ENCODE measurements at regions not wholly inside any gene's neighbourhood (a gene's known extent, or its start where the extent isn't known, plus 50 kb on each side); places are given as distances from the start of the nearest gene placed in this dataset.

GRCh38 chr2:230657462-230657861 is 55.2 kb upstream of the CAB39 start:
- no peak for DNase-seq (ENCODE audit: low read depth in 1 of 2, low spot score in 1 of 2)
- Histone ChIP-seq H3K27ac (replicated peaks) (no peak overlapping the region; the same call in 1 of the 2 replicates), H3K27me3 (ENCODE audit: insufficient read depth, poor library complexity, severe bottlenecking) (no peaks in the 10 kb centered on the region), H3K4me3 (replicated peaks; ENCODE audit: insufficient read depth, low read length) (no peak overlapping the region)
- TF ChIP-seq POLR2AphosphoS5 (IDR thresholded peaks at IDR 0.05; ENCODE audit: low read depth) (no peak), SPI1 (IDR thresholded peaks at IDR 0.05; ENCODE audit: borderline replicate concordance, low read depth) (no peak), GABPA (IDR thresholded peaks at IDR 0.05; ENCODE audit: low read depth) (no peak), CTCF (IDR thresholded peaks at IDR 0.05; ENCODE audit: insufficient read depth, low read length) (no peak), REST (IDR thresholded peaks at IDR 0.05; ENCODE audit: insufficient replicate concordance, low read depth) (no peak)

GRCh38 chr2:230657906-230658305 is 54.7 kb upstream of the CAB39 start:
- no peak for TF ChIP-seq CTCF (IDR thresholded peaks at IDR 0.05; ENCODE audit: insufficient read depth, low read length)
- no peak for TF ChIP-seq GABPA (IDR thresholded peaks at IDR 0.05; ENCODE audit: low read depth)
- no peak for TF ChIP-seq POLR2AphosphoS5 (IDR thresholded peaks at IDR 0.05; ENCODE audit: low read depth)
- TF ChIP-seq SPI1 (IDR thresholded peaks at IDR 0.05; ENCODE audit: borderline replicate concordance, low read depth): no peak
- TF ChIP-seq REST (IDR thresholded peaks at IDR 0.05; ENCODE audit: insufficient replicate concordance, low read depth): no peak
- no peak for DNase-seq (ENCODE audit: low read depth in 1 of 2, low spot score in 1 of 2)
- Histone ChIP-seq H3K27me3 (ENCODE audit: insufficient read depth, poor library complexity, severe bottlenecking) (no peaks in the 10 kb centered on the region), H3K4me3 (replicated peaks; ENCODE audit: insufficient read depth, low read length) (no peak overlapping the region), H3K27ac (replicated peaks) (peak overlapping the region; percentile 85)

GRCh38 chr2:230658577-230658876 is 54.1 kb upstream of the CAB39 start:
- Histone ChIP-seq H3K4me3 (replicated peaks; ENCODE audit: insufficient read depth, low read length) (peak overlapping the region; percentile 17; the same call in 1 of the 2 replicates), H3K27me3 (ENCODE audit: insufficient read depth, poor library complexity, severe bottlenecking) (no peaks in the 10 kb centered on the region)

More at GRCh38 chr2:230658577-230658876, 54.1 kb upstream of the CAB39 start:
- no peak for DNase-seq (ENCODE audit: low read depth in 1 of 2, low spot score in 1 of 2)
- TF ChIP-seq REST (IDR thresholded peaks at IDR 0.05; ENCODE audit: insufficient replicate concordance, low read depth) (no peak), CTCF (IDR thresholded peaks at IDR 0.05; ENCODE audit: insufficient read depth, low read length) (no peak), GABPA (IDR thresholded peaks at IDR 0.05; ENCODE audit: low read depth) (no peak), SPI1 (IDR thresholded peaks at IDR 0.05; ENCODE audit: borderline replicate concordance, low read depth) (no peak), POLR2AphosphoS5 (IDR thresholded peaks at IDR 0.05; ENCODE audit: low read depth) (no peak)
- peak overlapping the region; percentile 85 for H3K27ac ChIP-seq (replicated peaks)

Measured in HL-60 (cell line).